Dendritic cell treated with granulocyte-macrophage colony-stimulating factor and Interleukin-4, amounts not matched to agents 40 ng/mL and 50 ng/mL, for 4 days (primary cell): ENCODE measurements at regions not wholly inside any gene's neighbourhood (a gene's known extent, or its start where the extent isn't known, plus 50 kb on each side); places are given as distances from the start of the nearest gene placed in this dataset.
"Not testable (repeated sequence)": the region's sequence is repeated elsewhere in the genome, so short reads cannot be mapped to it uniquely, and the experiment has no call there.

ENCODE experiments used
- H3K27ac Mint-ChIP-seq: one replicate; pipeline ENCODE4 v1.8.0; 2022; ENCODE audit warnings: mild to moderate bottlenecking, mixed read lengths
- H3K27me3 Mint-ChIP-seq: one replicate; pipeline ENCODE4 v1.8.0; 2022; ENCODE audit warnings: mild to moderate bottlenecking, mixed read lengths
- H3K36me3 Mint-ChIP-seq: one replicate; pipeline ENCODE4 v1.8.0; 2022; ENCODE audit warnings: low read depth, mixed read lengths
- H3K4me1 Mint-ChIP-seq: one replicate; pipeline ENCODE4 v1.8.0; 2022; ENCODE audit warnings: low read depth, mixed read lengths
- H3K4me3 Mint-ChIP-seq: one replicate; pipeline ENCODE4 v1.8.0; 2022; ENCODE audit warnings: mild to moderate bottlenecking, moderate library complexity, mixed read lengths
- H3K9me3 Mint-ChIP-seq: one replicate; pipeline ENCODE4 v1.8.0; 2022; ENCODE audit warnings: mixed read lengths
- intact Hi-C: fragments of 100-400 bp; cut with micrococcal nuclease; formaldehyde crosslinking; loops from one replicate; pipeline ENCODE4 v1.15.0; 2022

DNA sequence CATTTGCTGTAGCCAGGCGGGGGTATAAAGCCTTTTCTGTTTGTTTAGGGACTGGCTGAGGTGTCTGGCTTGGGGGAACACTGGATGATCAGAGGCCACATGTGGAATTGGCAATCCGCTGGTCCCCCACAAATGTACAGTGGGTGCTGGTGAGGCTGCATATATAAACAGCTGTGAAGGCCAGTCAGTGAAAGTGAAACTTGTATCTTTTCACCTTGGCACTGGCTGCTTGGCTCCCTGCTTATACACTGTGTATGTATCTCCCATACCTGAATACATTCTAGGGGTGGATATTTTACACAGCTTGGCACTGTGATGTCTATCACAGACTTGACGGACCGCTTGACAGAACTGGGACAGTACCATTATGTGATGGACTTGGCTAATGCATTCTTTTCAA lies 246.8 kb upstream of the AVPR1A start:
- intact Hi-C loops, result no loop called here
- H3K9me3 Mint-ChIP-seq, result peaks cover 14% of the 10 kb centered on the region
- H3K4me1 Mint-ChIP-seq, result no peaks in the 10 kb centered on the region
- no peaks in the 10 kb centered on the region for H3K36me3 Mint-ChIP-seq
- no peak overlapping the region for H3K4me3 Mint-ChIP-seq
- H3K27me3 Mint-ChIP-seq, result no peaks in the 10 kb centered on the region
- no peak overlapping the region for H3K27ac Mint-ChIP-seq

DNA sequence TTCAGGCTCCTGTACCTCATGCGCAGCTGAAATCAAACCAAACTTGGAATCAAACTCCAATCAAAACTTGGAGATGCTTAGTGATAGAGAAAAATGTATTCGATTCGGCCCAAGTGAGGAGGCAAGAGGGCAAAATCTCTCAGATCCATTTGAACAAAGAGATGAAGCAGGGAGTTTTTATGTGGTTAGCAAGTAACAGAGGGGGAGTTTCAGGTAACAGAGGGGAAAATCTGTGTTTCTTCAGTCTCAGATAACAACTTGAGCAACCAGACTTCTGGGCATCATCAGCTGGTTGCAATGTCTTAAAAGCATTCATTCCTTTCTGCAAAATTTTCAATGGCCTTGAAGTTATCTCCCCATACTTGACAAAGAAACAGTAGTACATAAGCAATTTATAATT lies 245.1 kb upstream of the AVPR1A start:
- no peak overlapping the region for H3K4me3 Mint-ChIP-seq
- no peak overlapping the region for H3K27ac Mint-ChIP-seq
- no peaks in the 10 kb centered on the region for H3K27me3 Mint-ChIP-seq
- peaks cover 14% of the 10 kb centered on the region for H3K9me3 Mint-ChIP-seq
- no peaks in the 10 kb centered on the region for H3K4me1 Mint-ChIP-seq
- H3K36me3 Mint-ChIP-seq, result no peaks in the 10 kb centered on the region
- intact Hi-C loops, result no loop called here

DNA sequence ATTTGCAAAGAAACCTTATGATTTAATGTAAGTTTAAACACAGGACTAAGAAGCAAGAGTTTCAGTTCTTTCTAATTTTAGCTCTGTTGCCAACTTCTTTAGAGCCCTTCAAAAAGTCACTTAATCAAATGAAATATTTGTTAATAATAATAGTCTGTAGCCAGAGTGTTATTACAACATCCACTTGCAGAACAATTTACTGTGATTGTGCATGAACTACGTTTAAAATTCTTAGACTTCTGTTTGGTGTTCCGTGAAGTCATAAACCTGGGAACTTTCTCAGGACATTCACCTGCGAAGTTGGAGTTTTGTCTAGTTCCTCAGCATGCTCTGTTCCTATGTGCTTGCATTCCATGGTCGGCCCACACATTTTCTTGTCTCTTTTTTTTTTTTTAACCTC lies 244.0 kb upstream of the AVPR1A start:
- H3K4me3 Mint-ChIP-seq, result no peak overlapping the region
- H3K36me3 Mint-ChIP-seq, result no peaks in the 10 kb centered on the region
- intact Hi-C loops, result no loop called here
- H3K27me3 Mint-ChIP-seq, result no peaks in the 10 kb centered on the region
- no peaks in the 10 kb centered on the region for H3K4me1 Mint-ChIP-seq
- H3K27ac Mint-ChIP-seq, result no peak overlapping the region
- peaks cover 14% of the 10 kb centered on the region for H3K9me3 Mint-ChIP-seq

DNA sequence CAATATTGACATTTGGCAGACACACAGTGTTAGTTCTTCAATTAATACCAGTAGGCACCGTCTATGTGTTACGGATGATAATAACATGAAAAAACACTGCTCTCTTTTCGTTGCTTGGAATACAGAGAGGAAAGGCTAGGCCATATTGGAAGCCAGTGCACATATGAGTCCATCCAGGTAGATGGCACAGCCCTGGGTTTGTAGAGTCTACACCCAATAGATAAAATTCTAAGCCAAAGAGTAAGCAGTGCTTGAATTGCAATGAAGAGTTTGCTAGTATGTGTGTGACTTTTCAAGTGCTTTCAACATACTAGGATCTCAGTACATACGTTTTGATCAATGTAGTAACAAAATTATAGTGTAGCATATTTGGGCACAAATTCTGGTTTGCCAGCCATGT lies 243.3 kb upstream of the AVPR1A start:
- no peaks in the 10 kb centered on the region for H3K36me3 Mint-ChIP-seq
- peaks cover 13% of the 10 kb centered on the region for H3K9me3 Mint-ChIP-seq
- intact Hi-C loops, result no loop called here
- no peak overlapping the region for H3K4me3 Mint-ChIP-seq
- H3K27me3 Mint-ChIP-seq, result no peaks in the 10 kb centered on the region
- H3K27ac Mint-ChIP-seq, result no peak overlapping the region
- H3K4me1 Mint-ChIP-seq, result no peaks in the 10 kb centered on the region

DNA sequence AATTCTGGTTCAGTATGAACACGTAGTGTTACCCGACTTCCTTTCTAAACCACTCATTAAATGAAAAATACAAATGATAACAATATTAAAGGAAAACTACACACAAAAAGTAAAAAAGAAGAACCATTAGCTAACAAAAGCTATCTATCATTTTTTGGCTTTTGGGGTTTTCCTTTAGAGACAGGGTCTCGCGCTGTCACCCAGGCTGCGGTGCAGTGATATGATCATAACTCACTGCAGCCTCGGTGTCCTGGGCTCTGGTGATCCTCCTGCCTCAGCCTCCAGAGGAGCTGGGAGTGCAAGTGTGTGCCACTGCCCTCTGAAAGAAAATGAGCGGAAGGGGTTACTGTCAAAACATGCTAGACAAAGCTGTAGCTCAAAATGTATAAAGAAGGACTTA lies 238.2 kb upstream of the AVPR1A start:
- Mint-ChIP-seq H3K4me1 (no peaks in the 10 kb centered on the region), H3K27ac (no peak overlapping the region), H3K27me3 (no peaks in the 10 kb centered on the region), H3K36me3 (no peaks in the 10 kb centered on the region), H3K4me3 (no peak overlapping the region), H3K9me3 (no peaks in the 10 kb centered on the region)
- intact Hi-C loops, result no loop called here

DNA sequence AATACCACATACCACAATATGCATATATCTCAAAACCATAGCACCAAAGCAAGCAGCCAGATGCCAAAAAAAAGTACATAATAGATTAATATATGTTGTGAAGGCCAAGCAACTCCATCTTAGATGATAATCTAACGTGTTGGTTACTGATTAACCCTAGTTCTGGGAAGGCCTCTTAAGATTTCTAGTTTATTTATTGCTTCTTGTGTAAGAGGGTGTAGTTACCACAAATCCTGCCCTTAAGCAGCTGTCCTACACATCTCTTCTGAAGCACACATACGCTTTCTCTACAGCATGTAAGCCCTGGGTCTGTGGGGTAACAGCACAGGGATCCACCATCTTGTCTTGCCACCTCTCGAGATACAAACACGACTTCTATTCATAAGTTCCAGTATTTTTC lies 236.8 kb upstream of the AVPR1A start:
- Mint-ChIP-seq H3K4me1 (no peaks in the 10 kb centered on the region), H3K9me3 (no peaks in the 10 kb centered on the region), H3K27ac (no peak overlapping the region), H3K27me3 (no peaks in the 10 kb centered on the region), H3K36me3 (no peaks in the 10 kb centered on the region), H3K4me3 (no peak overlapping the region)
- intact Hi-C loops, result no loop called here

DNA sequence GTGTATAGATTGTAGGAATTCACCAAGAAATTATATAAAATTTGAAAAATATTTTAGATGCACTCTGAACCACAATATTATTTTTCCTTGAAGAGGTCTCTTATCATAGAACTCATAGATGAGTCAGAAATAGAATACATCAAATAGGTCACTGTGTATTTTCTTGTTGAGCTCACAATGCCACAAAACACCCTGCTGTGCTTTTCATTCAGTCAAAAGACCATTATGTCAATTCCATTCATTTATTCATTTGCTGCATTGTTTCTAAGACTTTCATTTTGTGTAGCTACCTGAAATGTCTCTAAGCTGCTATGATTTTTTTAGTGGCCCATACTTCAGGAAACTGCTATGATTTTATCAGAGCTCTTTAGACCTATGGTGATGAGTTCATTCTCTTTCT lies 231.9 kb upstream of the AVPR1A start:
- no peak overlapping the region for H3K4me3 Mint-ChIP-seq
- intact Hi-C loops, result no loop called here
- no peaks in the 10 kb centered on the region for H3K27me3 Mint-ChIP-seq
- H3K4me1 Mint-ChIP-seq, result no peaks in the 10 kb centered on the region
- no peak overlapping the region for H3K27ac Mint-ChIP-seq
- peaks cover 5% of the 10 kb centered on the region for H3K9me3 Mint-ChIP-seq
- H3K36me3 Mint-ChIP-seq, result no peaks in the 10 kb centered on the region

DNA sequence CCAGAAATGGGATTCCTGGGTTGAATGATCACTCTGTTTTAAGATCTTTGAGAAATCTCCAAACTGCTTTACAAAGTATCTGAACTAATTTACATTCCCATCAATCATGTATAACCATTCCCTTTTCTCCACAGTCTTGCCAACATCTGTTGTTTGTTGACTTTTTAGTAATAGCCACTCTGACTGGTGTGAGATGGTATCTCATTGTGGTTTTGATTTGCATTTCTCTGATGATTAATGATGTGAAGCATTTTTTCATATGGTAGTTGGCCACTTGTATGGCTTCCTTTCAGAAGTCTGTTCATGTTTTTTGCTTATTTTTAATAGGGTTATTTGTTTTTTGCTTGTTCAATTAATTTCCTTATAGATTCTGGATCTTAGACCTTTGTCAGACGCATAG lies 211.8 kb upstream of the AVPR1A start:
- H3K4me1 Mint-ChIP-seq, result no peaks in the 10 kb centered on the region
- peaks cover 11% of the 10 kb centered on the region for H3K9me3 Mint-ChIP-seq
- intact Hi-C loops, result no loop called here
- no peaks in the 10 kb centered on the region for H3K27me3 Mint-ChIP-seq
- no peaks in the 10 kb centered on the region for H3K36me3 Mint-ChIP-seq
- no peak overlapping the region for H3K4me3 Mint-ChIP-seq
- H3K27ac Mint-ChIP-seq, result no peak overlapping the region

DNA sequence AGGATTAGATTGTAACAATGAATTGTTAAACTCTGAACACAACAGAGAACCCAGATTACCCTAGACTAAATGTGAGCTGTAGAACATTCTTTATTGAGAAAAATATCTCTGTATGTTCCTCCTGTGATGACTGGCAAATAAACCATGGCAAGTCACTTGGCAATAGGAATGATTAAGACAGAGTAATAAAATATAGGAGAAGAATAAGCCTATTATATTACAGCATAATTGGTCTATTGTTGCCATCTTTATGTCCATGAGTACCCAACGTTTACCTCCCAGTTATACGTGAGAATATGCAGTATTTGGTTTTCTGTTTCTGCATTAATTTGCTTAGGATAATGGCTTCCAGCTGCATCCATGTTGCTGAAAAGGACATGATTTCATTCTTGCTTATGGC lies 211.2 kb upstream of the AVPR1A start:
- Mint-ChIP-seq H3K27ac (no peak overlapping the region), H3K4me1 (no peaks in the 10 kb centered on the region), H3K4me3 (no peak overlapping the region), H3K27me3 (no peaks in the 10 kb centered on the region), H3K36me3 (no peaks in the 10 kb centered on the region), H3K9me3 (peaks cover 11% of the 10 kb centered on the region)
- intact Hi-C loops, result no loop called here

DNA sequence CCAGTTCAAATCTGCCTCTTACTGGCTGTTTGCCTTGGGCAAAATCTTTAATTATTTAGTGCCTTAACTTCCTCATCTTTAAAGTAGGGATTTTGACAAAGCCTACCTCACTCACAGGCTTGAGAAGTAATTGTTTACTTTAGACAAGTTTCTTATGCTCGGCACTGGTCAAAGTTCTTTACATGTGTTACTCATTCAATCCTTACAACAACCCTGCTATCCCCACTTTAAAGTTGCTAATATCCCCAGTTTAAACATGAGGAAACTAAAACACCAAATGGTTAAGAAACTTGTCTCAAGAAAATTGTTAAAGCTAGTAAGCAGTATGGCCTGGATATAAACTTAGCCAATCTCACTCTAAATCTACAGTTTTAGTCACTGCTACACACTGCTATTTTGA lies 204.0 kb upstream of the AVPR1A start:
- intact Hi-C loops, result no loop called here
- Mint-ChIP-seq H3K36me3 (no peaks in the 10 kb centered on the region), H3K27me3 (no peaks in the 10 kb centered on the region), H3K9me3 (peaks cover 11% of the 10 kb centered on the region), H3K27ac (no peak overlapping the region), H3K4me1 (no peaks in the 10 kb centered on the region), H3K4me3 (no peak overlapping the region)

DNA sequence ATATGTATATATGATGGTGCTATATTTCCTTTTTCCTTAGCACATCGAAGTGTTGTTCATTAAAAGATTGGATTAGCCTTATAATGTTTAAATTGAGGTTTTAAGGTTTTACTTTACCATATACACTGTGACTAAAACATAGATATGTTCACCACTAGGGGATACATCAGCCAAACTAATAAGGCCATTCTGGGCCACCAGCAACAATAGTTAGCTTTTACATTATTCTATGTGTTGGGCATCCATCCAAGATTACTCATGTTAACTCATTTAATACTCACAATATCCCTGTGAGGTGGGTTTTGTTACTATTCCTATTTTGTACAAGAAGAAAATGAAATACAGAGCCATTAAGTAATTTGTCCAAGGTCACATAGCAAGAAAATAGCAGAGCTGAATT lies 202.6 kb upstream of the AVPR1A start:
- Mint-ChIP-seq H3K27ac (no peak overlapping the region), H3K4me1 (no peaks in the 10 kb centered on the region), H3K27me3 (no peaks in the 10 kb centered on the region), H3K36me3 (no peaks in the 10 kb centered on the region), H3K9me3 (peaks cover 4% of the 10 kb centered on the region), H3K4me3 (no peak overlapping the region)
- intact Hi-C loops, result no loop called here

DNA sequence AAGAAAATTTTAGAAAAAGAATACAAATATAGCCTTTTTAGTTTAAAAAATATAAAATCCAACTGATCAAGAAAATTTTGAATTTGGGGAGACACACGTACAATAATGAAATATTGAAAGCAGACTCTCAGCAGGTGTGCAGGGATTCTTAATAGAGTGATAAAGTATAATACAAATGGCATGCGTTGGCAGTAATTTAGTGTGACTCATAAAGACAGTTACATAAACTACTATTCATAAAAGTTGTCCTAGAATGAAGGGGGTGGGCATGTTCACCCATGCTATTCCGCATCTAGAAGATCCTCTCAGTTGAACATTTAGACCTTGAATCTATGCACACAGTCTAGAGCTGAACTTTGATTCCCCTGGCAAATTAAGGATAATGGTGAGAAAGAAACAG lies 200.4 kb upstream of the AVPR1A start:
- H3K4me1 Mint-ChIP-seq, result no peaks in the 10 kb centered on the region
- H3K27me3 Mint-ChIP-seq, result no peaks in the 10 kb centered on the region
- H3K27ac Mint-ChIP-seq, result no peak overlapping the region
- no peaks in the 10 kb centered on the region for H3K36me3 Mint-ChIP-seq
- H3K4me3 Mint-ChIP-seq, result no peak overlapping the region
- no peaks in the 10 kb centered on the region for H3K9me3 Mint-ChIP-seq
- intact Hi-C loops, result no loop called here

DNA sequence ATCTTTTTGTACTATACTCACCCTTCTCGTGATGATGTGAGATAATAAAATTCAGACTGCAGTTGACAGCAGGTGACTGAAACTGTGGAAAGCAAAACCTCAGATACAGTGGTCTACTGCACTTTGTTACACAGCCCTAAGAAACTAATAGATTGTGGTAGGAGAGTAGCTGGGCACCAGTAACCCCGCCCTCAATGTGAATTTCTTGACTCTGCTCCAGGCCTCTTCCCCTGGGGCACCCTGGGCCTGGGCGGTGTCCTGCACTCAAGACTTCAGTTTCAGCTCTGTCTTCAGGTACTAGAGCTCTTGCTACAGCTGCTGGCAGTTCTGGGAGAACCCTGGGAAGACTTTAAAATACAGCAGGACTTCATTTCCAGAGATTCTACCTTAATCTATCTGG lies 197.6 kb upstream of the AVPR1A start:
- Mint-ChIP-seq H3K4me1 (no peaks in the 10 kb centered on the region), H3K36me3 (no peaks in the 10 kb centered on the region), H3K27me3 (no peaks in the 10 kb centered on the region), H3K27ac (no peak overlapping the region), H3K9me3 (peaks cover 5% of the 10 kb centered on the region), H3K4me3 (no peak overlapping the region)
- intact Hi-C loops, result no loop called here

DNA sequence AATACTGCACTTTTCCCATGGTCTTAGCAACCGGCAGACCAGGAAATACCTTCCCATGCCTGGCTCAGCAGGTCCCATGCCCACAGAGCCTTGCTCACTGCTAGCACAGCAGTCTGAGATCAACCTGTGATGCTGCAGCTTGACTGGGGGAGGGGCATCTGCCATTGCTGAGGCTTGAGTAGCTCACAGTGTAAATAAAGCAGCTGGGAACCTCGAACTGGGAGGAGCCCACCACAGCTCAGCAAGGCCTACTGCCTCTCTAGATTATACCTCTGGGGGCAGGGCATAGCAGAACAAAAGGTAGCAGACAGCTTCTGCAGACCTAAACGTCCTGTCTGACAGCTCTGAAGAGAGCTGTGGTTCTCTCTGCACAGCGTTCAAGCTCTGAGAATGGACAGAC lies 186.2 kb upstream of the AVPR1A start:
- H3K4me1 Mint-ChIP-seq, H3K4me3 Mint-ChIP-seq, H3K27ac Mint-ChIP-seq, intact Hi-C loops, H3K27me3 Mint-ChIP-seq, H3K36me3 Mint-ChIP-seq: not testable (repeated sequence)
- H3K9me3 Mint-ChIP-seq, result peaks cover 30% of the 10 kb centered on the region

DNA sequence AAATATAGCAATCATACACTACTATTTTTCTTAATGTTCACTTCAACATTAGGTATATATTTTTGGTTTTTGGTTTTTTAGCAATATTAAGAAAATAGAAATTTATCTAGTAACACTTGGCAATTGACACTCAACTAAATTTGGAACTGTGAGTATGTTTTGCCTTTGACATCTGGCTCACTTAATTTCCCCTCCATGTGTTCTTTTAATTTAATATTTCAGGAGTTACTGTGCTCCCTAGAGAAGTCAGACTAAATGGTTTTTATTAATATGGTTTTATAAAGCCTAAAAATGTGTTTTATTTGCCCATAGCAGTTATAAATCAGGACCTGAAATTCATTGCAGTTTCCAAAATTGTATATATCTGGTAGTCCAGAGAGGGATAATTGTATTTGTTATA lies 175.3 kb upstream of the AVPR1A start:
- Mint-ChIP-seq H3K9me3 (no peaks in the 10 kb centered on the region), H3K27ac (no peak overlapping the region), H3K4me1 (no peaks in the 10 kb centered on the region), H3K36me3 (no peaks in the 10 kb centered on the region), H3K27me3 (no peaks in the 10 kb centered on the region), H3K4me3 (no peak overlapping the region)
- intact Hi-C loops, result no loop called here

DNA sequence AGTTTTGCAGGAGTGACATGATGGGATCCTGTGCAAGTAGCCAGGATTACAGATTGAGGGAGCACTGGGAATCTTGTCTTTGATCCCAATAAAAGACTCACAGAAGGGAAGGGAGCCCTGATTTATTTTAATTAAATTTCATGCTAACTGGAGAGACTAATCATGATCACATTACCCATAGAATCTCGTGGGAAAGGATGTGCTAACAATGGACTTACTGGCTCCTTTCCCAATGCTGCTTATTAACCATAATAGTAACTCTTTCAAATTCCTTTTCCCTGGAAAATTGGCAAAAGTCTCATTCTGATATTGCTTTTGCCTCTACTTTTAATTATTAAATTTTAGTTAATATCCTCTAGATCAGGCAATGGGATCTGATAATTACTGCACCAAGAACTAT lies 174.8 kb upstream of the AVPR1A start:
- Mint-ChIP-seq H3K36me3 (no peaks in the 10 kb centered on the region), H3K9me3 (no peaks in the 10 kb centered on the region), H3K27me3 (no peaks in the 10 kb centered on the region), H3K4me1 (no peaks in the 10 kb centered on the region), H3K4me3 (no peak overlapping the region), H3K27ac (no peak overlapping the region)
- intact Hi-C loops, result no loop called here
